ENCODE measurements at regions not wholly inside any gene's neighbourhood (a gene's known extent, or its start where the extent isn't known, plus 50 kb on each side); places are given as distances from the start of the nearest gene placed in this dataset.

- no peak for TF ChIP-seq CHD4 (IDR thresholded peaks at IDR 0.05; ENCODE audit: borderline replicate concordance)
- no peak for TF ChIP-seq CTCF (IDR thresholded peaks at IDR 0.05)
- TF ChIP-seq KDM1A (IDR thresholded peaks at IDR 0.05; ENCODE audit: low read depth): no peak
- no peak for TF ChIP-seq RFX5 (IDR thresholded peaks at IDR 0.05)
- TF ChIP-seq POLR2A (IDR thresholded peaks at IDR 0.05; ENCODE audit: low read length): no peak
- TF ChIP-seq ELK1 (IDR thresholded peaks at IDR 0.05; ENCODE audit: low read depth, low read length): no peak
- TF ChIP-seq HOXB13 (CRISPR knock-in tag; IDR thresholded peaks at IDR 0.05; ENCODE audit: low read depth): no peak
- TF ChIP-seq USF2 (IDR thresholded peaks at IDR 0.05): no peak
- TF ChIP-seq REST (IDR thresholded peaks at IDR 0.05): no peak
- TF ChIP-seq EP300 (IDR thresholded peaks at IDR 0.05): no peak
- TF ChIP-seq TFCP2L1 (CRISPR knock-in tag; IDR thresholded peaks at IDR 0.05): no peak
- no peak for TF ChIP-seq MYC (IDR thresholded peaks at IDR 0.05; ENCODE audit: borderline replicate concordance, low read length)
These were observed 400.9 kb upstream of the SEMA3D start for GRCh38 chr7:85587785-85588184.

All from A549 (cell line).